ENCODE measurements at regions not wholly inside any gene's neighbourhood (a gene's known extent, or its start where the extent isn't known, plus 50 kb on each side); places are given as distances from the start of the nearest gene placed in this dataset.

GRCh38 chr6:241336-241865 is 50.9 kb upstream of the DUSP22 start:
- TF ChIP-seq, protein P1, sequence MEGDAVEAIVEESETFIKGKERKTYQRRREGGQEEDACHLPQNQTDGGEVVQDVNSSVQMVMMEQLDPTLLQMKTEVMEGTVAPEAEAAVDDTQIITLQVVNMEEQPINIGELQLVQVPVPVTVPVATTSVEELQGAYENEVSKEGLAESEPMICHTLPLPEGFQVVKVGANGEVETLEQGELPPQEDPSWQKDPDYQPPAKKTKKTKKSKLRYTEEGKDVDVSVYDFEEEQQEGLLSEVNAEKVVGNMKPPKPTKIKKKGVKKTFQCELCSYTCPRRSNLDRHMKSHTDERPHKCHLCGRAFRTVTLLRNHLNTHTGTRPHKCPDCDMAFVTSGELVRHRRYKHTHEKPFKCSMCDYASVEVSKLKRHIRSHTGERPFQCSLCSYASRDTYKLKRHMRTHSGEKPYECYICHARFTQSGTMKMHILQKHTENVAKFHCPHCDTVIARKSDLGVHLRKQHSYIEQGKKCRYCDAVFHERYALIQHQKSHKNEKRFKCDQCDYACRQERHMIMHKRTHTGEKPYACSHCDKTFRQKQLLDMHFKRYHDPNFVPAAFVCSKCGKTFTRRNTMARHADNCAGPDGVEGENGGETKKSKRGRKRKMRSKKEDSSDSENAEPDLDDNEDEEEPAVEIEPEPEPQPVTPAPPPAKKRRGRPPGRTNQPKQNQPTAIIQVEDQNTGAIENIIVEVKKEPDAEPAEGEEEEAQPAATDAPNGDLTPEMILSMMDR (conservative IDR thresholded peaks at IDR 0.05; ENCODE audit: low read depth, low read length) = no peak

More at GRCh38 chr6:241336-241865, 50.9 kb upstream of the DUSP22 start:
- H3K4me3 ChIP-seq (ENCODE audit: low read length) = no peak overlapping the region
- no peak for DNase-seq (ENCODE audit: low read depth)

Data from retinal pigment epithelial cell (primary cell).